ENCODE measurements at regions not wholly inside any gene's neighbourhood (a gene's known extent, or its start where the extent isn't known, plus 50 kb on each side); places are given as distances from the start of the nearest gene placed in this dataset.

DNA sequence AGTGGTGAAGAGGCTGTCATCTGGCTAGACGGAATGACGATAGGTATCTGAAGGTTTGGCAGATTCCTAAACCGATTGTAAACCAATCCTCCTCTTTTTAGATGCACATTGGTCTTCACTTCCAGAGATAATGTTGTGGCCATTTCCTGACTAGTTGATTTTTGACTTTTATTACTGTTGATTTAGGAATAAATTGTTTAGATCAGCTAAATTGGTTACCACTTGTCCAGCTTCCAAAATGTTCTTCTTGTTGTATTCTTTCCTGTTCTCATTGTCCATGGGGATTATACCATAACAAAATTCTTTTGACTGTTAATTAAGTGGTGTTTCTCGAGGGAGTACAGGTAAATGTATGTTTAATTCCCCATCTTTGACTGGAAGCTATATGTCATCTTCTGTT is 119.7 kb downstream of the MACROH2A1 start:
- no peak overlapping the region for H3K27ac ChIP-seq (ENCODE audit: low read length)
- H3K79me2 ChIP-seq (ENCODE audit: insufficient read depth, low read length), result no peaks in the 10 kb centered on the region
- H2AFZ ChIP-seq (ENCODE audit: low read depth, low read length), result no peak overlapping the region
- no peak overlapping the region for H3K4me2 ChIP-seq (ENCODE audit: insufficient read depth, low read length)
- no peak overlapping the region for H3K9ac ChIP-seq (ENCODE audit: low read depth, low read length)
- peaks cover 3% of the 10 kb centered on the region for H3K27me3 ChIP-seq (ENCODE audit: insufficient read depth, low read length, poor library complexity)
- ATAC-seq (ENCODE audit: insufficient read depth, low read depth) (no peak), DNase-seq (no peak)
- no peaks in the 10 kb centered on the region for H4K20me1 ChIP-seq (ENCODE audit: insufficient read depth, low read length)
- TF ChIP-seq EZH2 (IDR thresholded peaks at IDR 0.05; ENCODE audit: borderline replicate concordance, low read depth, low read length, severe bottlenecking), result no peak
- TF ChIP-seq, protein P1, sequence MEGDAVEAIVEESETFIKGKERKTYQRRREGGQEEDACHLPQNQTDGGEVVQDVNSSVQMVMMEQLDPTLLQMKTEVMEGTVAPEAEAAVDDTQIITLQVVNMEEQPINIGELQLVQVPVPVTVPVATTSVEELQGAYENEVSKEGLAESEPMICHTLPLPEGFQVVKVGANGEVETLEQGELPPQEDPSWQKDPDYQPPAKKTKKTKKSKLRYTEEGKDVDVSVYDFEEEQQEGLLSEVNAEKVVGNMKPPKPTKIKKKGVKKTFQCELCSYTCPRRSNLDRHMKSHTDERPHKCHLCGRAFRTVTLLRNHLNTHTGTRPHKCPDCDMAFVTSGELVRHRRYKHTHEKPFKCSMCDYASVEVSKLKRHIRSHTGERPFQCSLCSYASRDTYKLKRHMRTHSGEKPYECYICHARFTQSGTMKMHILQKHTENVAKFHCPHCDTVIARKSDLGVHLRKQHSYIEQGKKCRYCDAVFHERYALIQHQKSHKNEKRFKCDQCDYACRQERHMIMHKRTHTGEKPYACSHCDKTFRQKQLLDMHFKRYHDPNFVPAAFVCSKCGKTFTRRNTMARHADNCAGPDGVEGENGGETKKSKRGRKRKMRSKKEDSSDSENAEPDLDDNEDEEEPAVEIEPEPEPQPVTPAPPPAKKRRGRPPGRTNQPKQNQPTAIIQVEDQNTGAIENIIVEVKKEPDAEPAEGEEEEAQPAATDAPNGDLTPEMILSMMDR (IDR thresholded peaks at IDR 0.05; ENCODE audit: borderline replicate concordance, extremely low read depth, low read length, poor library complexity, severe bottlenecking), result no peak
- no peaks in the 10 kb centered on the region for H3K36me3 ChIP-seq (ENCODE audit: insufficient read depth, low read length)
- H3K9me3 ChIP-seq (ENCODE audit: insufficient read depth, low read length, severe bottlenecking), result no peaks in the 10 kb centered on the region
- H3K4me1 ChIP-seq (ENCODE audit: insufficient read depth, low read length), result no peaks in the 10 kb centered on the region
- no peak overlapping the region for H3K4me3 ChIP-seq (ENCODE audit: low read depth in 1 of 2, low read length in 2 of 2)

DNA sequence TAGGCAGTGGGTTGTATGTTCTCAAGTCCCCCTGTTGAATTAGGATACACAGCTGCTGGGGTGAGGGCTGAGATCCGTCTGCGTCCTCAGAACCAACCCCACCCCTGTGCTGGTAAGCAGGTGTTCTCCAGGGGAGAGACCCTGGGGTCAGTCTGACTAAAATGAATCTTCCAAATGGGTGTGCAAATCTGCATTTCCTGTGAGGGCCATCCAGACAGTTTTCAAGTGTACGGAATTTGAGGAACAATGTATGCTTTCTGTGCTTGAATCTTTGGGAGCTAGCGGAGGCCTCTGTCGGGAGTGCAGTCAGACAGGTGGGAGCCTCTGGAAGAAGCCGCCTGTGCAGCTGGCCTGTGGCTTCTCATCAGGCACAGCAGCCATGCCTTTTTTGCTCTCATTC is 122.9 kb downstream of the MACROH2A1 start:
- Histone ChIP-seq H3K36me3 (ENCODE audit: insufficient read depth, low read length) (no peaks in the 10 kb centered on the region), H3K79me2 (ENCODE audit: insufficient read depth, low read length) (no peaks in the 10 kb centered on the region), H3K4me3 (ENCODE audit: low read depth in 1 of 2, low read length in 2 of 2) (no peak overlapping the region), H3K27ac (ENCODE audit: low read length) (no peak overlapping the region), H3K9ac (ENCODE audit: low read depth, low read length) (no peak overlapping the region), H3K9me3 (ENCODE audit: insufficient read depth, low read length, severe bottlenecking) (no peaks in the 10 kb centered on the region), H2AFZ (ENCODE audit: low read depth, low read length) (no peak overlapping the region), H3K27me3 (ENCODE audit: insufficient read depth, low read length, poor library complexity) (peaks cover 6% of the 10 kb centered on the region), H3K4me1 (ENCODE audit: insufficient read depth, low read length) (no peaks in the 10 kb centered on the region), H3K4me2 (ENCODE audit: insufficient read depth, low read length) (no peak overlapping the region), H4K20me1 (ENCODE audit: insufficient read depth, low read length) (no peaks in the 10 kb centered on the region)
- DNase-seq (no peak), ATAC-seq (ENCODE audit: insufficient read depth, low read depth) (no peak)
- TF ChIP-seq EZH2 (IDR thresholded peaks at IDR 0.05; ENCODE audit: borderline replicate concordance, low read depth, low read length, severe bottlenecking), result no peak
- TF ChIP-seq, protein P1 (IDR thresholded peaks at IDR 0.05; ENCODE audit: borderline replicate concordance, extremely low read depth, low read length, poor library complexity, severe bottlenecking), result no peak

DNA sequence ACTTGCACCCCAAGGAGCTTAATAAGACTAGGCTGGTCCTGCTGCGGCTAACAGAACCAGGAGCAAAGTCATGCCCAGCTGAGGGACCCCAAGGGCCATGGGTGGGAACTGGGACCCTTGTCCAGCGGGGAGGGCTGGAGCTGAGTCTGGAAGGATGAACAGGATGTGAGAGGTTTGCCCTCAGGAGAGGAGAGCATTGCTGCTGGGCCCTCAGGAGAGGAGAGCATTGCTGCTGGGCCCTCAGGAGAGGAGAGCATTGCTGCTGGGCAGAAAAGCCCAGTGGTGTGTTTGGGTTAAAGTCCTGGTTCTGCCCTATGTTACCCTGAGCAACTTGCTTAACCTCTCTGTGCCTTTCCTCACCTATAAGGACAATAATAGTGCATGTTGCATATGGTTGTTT is 125.8 kb downstream of the MACROH2A1 start:
- H3K4me3 ChIP-seq (ENCODE audit: low read depth in 1 of 2, low read length in 2 of 2), result no peak overlapping the region
- H3K9me3 ChIP-seq (ENCODE audit: insufficient read depth, low read length, severe bottlenecking), result no peaks in the 10 kb centered on the region
- TF ChIP-seq, protein P1 (IDR thresholded peaks at IDR 0.05; ENCODE audit: borderline replicate concordance, extremely low read depth, low read length, poor library complexity, severe bottlenecking), result no peak
- no peak for TF ChIP-seq EZH2 (IDR thresholded peaks at IDR 0.05; ENCODE audit: borderline replicate concordance, low read depth, low read length, severe bottlenecking)
- no peaks in the 10 kb centered on the region for H3K4me1 ChIP-seq (ENCODE audit: insufficient read depth, low read length)
- peaks cover 3% of the 10 kb centered on the region for H3K27me3 ChIP-seq (ENCODE audit: insufficient read depth, low read length, poor library complexity)
- no peak overlapping the region for H3K4me2 ChIP-seq (ENCODE audit: insufficient read depth, low read length)
- no peak for ATAC-seq (ENCODE audit: insufficient read depth, low read depth)
- H4K20me1 ChIP-seq (ENCODE audit: insufficient read depth, low read length), result no peaks in the 10 kb centered on the region
- H3K36me3 ChIP-seq (ENCODE audit: insufficient read depth, low read length), result no peaks in the 10 kb centered on the region
- no peak overlapping the region for H3K27ac ChIP-seq (ENCODE audit: low read length)
- H2AFZ ChIP-seq (ENCODE audit: low read depth, low read length), result no peak overlapping the region
- no peaks in the 10 kb centered on the region for H3K79me2 ChIP-seq (ENCODE audit: insufficient read depth, low read length)
- DNase-seq, result no peak
- H3K9ac ChIP-seq (ENCODE audit: low read depth, low read length), result no peak overlapping the region

DNA sequence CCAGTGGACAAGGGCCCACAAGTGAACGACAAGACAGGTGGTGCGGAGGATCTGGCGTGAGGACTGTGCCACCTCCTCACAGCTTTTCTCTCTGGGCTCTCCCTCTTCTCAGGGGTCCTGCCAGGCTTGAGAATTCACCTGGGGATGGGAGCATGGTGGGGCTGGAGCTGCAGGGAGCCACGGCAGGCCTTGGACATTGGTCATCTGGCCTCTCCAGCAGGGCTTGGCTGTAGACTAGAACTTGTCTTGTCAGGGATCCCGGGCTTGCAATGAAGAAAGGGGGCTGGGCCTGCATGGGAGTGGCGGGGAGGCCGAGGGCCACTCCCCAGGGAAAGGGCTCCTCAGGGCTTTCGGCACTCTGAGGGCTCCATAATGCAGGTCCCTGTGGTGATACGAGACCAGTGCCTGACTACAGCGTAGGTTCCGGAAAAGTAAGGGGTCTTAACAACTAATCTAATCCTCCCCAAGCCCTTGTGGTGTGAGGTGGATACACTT is 126.7 kb downstream of the MACROH2A1 start:
- H3K4me3 ChIP-seq (ENCODE audit: low read depth in 1 of 2, low read length in 2 of 2), result no peak overlapping the region
- H3K9me3 ChIP-seq (ENCODE audit: insufficient read depth, low read length, severe bottlenecking), result no peaks in the 10 kb centered on the region
- H4K20me1 ChIP-seq (ENCODE audit: insufficient read depth, low read length), result no peaks in the 10 kb centered on the region
- H3K27me3 ChIP-seq (ENCODE audit: insufficient read depth, low read length, poor library complexity), result peaks cover 3% of the 10 kb centered on the region
- TF ChIP-seq, protein P1 (IDR thresholded peaks at IDR 0.05; ENCODE audit: borderline replicate concordance, extremely low read depth, low read length, poor library complexity, severe bottlenecking), result no peak
- no peak for TF ChIP-seq EZH2 (IDR thresholded peaks at IDR 0.05; ENCODE audit: borderline replicate concordance, low read depth, low read length, severe bottlenecking)
- no peak for DNase-seq
- no peak overlapping the region for H3K4me2 ChIP-seq (ENCODE audit: insufficient read depth, low read length)
- no peak overlapping the region for H3K27ac ChIP-seq (ENCODE audit: low read length)
- H3K36me3 ChIP-seq (ENCODE audit: insufficient read depth, low read length), result no peaks in the 10 kb centered on the region
- no peak for ATAC-seq (ENCODE audit: insufficient read depth, low read depth)
- H3K79me2 ChIP-seq (ENCODE audit: insufficient read depth, low read length), result no peaks in the 10 kb centered on the region
- H3K4me1 ChIP-seq (ENCODE audit: insufficient read depth, low read length), result no peaks in the 10 kb centered on the region
- no peak overlapping the region for H3K9ac ChIP-seq (ENCODE audit: low read depth, low read length)
- no peak overlapping the region for H2AFZ ChIP-seq (ENCODE audit: low read depth, low read length)
